Endometrial microvascular endothelial cells (primary cell): ENCODE measurements at regions not wholly inside any gene's neighbourhood (a gene's known extent, or its start where the extent isn't known, plus 50 kb on each side); places are given as distances from the start of the nearest gene placed in this dataset.

Experiments used
- in situ Hi-C: cut with HindIII; loops from 2 replicates; pipeline ENCODE4 v1.10.0; 2017; ENCODE audit warnings: low sequenced_read_pairs, low pct_unique_long_range_greater_than_20kb; ENCODE audit errors: inconsistent ontology term

- in situ Hi-C loops: no loop called here
Observed at GRCh38 chr3:193861012-193861411, 268.0 kb downstream of the OPA1 start.

- in situ Hi-C loops: no loop called here
Observed at GRCh38 chr3:193862843-193863242, 269.8 kb downstream of the OPA1 start.

- in situ Hi-C loops: no loop called here
Observed at GRCh38 chr3:193863657-193864357, 270.8 kb downstream of the OPA1 start.

- in situ Hi-C loops: no loop called here
Observed at GRCh38 chr3:193865339-193865738, 270.6 kb upstream of the HES1 start.

GRCh38 chr3:193865896-193866480, 270.0 kb upstream of the HES1 start:
- in situ Hi-C loops: no loop called here

GRCh38 chr3:193868590-193868989, 267.4 kb upstream of the HES1 start:
- in situ Hi-C loops: no loop called here

GRCh38 chr3:193869221-193870201, 266.4 kb upstream of the HES1 start:
- in situ Hi-C loops: no loop called here

DNA sequence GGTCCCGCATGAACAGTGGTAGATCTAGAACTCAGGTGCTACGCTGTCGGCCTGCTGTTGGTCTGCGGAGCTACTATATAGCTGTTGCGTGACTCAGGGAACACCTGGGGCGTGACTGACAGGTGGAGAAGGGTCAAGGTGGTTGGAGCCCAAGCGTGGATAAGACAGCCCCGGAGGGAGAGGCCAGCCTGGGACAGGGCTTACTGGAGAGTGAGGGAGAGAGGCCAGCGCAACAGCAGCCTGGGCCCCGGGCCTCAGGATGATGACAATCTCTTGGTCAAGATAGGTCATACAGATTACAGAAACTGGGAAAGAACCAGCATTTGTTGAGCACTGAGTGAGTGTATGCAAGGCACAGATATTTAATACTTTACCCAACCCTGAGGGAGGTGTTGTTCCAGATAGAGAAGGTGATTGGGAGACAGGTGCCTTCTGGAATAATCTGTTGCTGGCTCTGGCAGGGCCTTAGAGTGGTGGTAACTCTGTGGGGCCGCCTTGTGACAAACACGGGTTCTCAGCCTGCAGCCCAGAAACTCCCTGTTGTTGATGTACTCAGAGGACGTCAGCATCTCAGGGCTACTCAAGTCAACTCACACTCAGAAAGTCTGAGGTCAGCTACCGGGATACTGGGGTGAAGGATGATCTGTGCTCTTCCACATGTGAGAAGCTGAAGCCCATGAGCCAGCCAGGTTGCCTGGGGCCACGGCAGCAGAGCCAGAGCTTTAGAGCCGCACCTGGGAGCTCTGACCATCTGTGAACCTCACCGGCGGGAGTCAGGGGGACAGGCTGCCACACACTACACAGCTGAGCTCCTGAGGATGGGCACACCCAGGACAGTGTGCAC, 265.4 kb upstream of the HES1 start:
- in situ Hi-C loops: no loop called here

- in situ Hi-C loops: no loop called here
Observed at GRCh38 chr3:193871220-193871485, 264.8 kb upstream of the HES1 start.

DNA sequence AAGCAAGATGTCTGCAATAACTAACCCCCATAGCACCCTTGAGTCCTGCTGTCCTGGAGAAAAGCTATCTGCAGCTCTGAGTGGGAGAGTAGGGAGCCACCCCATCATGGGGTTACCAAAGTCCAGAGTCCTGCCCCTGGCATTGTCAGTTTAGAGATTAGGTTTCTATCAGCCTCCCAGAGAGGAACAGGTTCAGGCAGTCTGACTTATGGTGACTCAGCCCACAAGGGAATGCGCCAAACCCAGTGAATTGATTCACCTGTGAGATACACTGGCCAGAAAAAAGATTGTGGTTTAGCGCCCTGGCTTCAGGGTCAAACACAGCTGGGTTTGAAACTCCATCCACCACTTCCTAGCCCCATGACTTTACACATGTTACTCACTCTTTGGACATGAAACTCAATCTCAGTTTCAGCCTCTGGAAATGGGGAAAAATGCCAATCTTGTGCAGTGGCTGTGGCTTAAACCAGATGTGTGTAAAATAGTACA, 263.6 kb upstream of the HES1 start:
- in situ Hi-C loops: no loop called here

DNA sequence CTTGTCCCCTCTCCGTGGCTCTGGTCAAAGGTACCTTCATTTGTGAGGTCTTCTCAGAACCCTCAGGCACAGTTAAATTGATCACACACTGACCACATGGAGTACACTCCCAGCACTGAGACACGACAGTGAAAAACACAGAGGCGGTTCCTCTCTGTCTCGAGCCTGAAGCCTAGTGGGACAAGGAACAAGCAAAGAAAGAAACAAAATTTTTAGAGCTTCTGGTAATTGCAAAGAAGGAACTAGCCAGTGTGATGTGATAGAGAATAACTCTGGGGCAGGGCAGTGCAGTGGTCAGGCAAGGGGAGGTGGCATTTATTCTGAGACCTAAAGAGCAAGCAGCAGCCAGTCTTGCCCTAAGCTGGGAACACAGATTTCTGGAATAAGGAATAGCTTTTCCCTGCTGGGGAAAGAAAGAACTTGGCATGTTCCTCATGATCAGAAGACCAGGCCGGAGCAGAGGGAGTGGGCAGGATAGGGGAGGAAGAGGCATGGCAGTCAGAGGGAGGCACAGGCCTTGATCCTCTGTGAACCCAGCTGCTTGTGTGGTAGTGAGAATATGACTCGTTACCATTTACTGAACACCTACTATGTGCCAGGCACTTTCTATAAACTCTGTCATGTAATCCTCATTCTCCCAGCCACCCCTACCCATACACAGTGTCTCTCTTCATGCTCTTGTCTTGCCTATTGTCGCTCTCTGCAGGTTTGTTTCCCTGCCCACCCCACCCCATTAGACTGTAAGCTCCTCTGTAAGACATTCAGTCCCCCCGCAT, 262.3 kb upstream of the HES1 start:
- in situ Hi-C loops: no loop called here

DNA sequence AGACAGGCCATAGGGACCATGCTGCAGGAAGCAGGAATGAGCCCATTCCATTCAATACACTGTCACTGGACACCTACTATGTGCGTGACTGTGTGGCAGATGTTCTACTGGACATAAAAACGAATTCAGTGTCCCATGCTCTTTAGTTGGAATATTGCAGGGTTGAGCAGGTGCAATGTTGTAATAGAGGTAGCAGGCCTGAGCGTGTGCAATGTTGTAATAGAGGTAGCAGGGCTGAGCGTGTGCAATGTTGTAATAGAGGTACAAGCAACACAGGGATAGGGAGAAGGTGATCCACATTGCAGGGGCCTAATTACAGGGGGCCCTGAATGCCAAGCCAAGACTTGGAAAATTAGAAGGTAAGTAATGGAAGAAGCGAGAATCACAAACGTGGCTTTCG, 261.4 kb upstream of the HES1 start:
- in situ Hi-C loops: no loop called here

- in situ Hi-C loops: no loop called here
Observed at GRCh38 chr3:193874997-193875593, 260.9 kb upstream of the HES1 start.

DNA sequence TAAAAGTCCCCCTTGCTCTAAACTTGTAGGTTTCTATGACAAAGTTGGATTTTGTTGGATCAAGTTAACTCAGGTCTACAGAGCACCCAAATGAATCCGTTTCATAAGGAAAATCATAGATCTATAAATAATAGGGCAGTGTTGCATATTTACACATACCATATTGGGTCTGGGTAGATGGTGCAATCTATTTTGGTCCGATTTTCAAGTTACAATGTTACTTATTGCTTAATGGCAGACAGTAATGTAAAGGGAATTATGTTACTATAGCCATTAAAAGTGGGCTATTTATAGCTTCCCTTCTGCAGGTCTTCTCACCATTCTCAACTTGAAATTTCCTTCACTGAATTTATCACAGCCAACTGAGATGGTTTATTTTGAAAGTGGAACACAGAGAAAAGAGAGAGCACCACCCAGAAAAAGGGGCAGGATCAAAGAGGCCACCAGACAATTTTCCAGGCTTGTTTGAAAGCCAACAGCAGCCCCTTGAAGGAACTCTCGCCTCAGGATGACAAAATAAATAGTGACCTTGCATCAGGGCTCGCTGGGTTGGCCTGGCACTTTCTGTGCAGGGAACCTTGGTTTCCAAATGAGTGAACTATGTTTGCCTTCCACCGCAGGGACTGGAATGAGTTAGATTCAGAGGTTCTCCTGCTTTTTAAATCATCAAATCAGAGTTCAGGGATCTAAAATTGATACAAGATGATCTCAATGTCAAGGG, 260.2 kb upstream of the HES1 start:
- in situ Hi-C loops: no loop called here

- in situ Hi-C loops: no loop called here
Observed at GRCh38 chr3:193879099-193879863, 256.7 kb upstream of the HES1 start.

DNA sequence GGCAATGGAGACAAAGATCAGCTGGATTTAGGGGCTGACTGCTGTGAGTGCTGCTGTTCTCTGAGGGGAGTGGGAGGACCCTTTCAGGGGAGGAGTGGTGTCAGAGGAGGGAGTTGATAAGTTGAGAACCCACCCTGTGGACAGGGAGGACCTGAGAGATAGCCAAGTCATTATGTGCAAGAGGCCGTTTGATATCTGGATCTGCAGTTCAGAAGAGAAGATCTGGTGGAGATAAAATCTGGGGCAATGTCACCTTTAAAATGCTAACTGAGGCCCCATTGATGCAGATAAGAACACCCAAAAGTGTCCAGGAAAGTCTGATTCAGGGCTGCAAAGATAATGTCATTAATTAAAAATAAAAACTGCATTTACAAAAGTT, 256.1 kb upstream of the HES1 start:
- in situ Hi-C loops: no loop called here

DNA sequence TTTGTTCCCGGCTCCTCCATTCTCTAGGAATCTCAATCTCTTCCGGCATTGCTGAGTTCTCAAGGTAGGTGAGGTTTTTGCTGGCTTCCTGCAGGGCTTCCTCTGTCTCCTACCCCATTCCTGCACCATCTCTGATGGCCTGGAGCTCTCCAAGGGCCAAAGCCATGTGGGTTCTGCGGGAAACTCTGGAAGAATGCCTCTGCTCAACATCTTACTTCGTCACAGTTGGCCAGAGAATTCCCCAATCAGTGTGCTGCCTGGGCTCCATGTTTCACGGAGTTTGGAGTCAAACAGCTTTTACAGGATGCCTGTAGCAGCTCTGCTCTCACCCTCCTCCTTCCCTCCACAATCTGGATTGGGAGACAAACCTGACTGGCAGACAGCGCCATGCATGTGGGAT, 253.9 kb upstream of the HES1 start:
- in situ Hi-C loops: no loop called here
